ENCODE measurements at regions not wholly inside any gene's neighbourhood (a gene's known extent, or its start where the extent isn't known, plus 50 kb on each side); places are given as distances from the start of the nearest gene placed in this dataset.
"Not testable (repeated sequence)": the region's sequence is repeated elsewhere in the genome, so short reads cannot be mapped to it uniquely, and the experiment has no call there.

DNA sequence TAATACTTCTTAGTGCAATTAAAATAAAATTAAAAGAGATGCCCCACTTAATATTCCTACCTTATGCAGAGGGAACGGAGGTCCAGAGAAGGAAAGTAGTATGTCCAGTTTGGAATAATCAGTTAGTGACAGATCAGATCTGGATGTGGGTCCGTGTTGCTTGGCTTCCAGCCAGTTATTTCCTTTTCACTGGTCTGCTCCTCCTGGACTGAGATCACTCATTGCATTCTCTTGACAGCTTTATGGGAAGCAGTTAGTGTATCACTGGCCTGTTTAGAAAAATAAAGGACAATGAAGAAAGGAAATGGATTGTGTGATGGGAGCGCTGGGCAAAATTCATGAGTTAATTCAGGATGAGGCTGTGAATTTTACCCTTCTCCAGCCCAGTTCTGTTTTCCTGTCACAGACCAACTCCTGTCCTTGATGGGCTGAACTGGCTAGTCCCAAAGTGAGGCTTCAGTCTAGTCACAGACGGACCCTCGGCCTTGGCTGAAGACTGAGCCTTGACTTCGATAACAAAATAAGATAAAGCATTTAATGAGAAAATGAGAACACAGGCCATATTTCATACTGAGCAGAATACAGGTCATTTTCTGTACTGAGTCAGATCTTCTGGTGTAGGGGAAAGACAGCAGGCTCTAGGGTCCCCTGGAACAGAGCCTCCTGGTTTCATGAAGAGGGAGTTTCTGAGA, 85.2 kb upstream of the TRABD2B start:
- DNase-seq: no peak

DNA sequence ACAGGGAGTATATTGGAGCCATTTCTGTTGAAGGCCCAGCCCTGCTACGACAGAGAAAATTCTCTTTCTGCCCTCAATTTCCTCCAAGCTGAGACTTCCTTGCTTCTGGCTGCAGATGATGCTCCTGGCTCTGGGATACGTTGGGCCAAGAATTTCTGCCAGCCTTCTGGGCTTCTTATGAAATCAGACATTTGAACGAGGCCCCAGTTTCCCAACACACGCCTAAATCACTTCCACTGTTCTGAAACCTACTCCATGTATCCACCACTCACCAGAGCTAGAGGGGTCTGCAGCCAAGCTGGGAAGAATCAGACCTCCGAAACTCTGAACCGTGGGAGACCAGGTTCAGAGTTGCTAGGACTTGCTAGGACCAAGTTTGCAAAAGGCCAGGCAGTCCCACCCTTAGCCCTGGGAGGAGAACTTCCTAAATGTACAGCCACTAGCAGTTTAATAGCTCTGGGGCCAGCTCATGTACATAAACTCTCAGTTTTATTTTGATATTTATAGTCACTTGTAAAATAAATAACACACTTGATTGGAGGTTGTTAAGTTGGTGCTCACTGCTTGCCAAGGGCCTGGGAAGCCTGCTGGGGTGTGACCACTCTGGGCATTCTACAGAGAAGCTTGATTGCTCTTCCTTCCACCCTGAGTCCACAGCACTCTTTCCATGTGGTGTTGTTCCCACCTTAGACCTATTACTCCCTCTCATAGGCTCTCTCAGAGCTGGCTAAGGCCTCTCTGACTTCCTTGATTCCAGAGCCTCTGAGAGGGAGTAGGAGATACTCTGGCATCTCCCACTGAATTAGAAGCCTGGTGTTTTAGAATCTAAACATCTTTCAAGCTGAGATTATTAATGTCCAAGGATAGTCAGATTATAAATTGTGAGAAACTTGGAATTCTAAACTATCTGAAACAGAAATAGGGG, 83.4 kb upstream of the TRABD2B start:
- DNase-seq: no peak

DNA sequence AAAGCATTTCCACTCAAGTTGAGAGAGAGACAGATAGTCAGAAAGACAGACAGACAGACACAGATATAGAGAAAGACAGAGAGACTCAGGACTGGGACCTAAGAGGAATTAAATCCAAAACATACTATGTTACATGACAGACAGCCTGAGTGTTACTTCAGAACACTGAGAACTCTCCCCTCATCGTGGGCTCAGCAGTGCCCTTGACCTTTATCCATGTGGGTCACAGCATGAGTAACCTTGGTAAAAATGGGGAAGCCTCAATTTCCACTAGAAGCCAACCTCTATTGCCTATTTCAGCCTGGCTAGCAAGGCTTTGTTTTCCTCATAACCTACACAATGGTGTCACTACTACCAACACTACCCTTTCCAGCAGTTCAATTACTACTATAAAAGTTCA, 81.9 kb upstream of the TRABD2B start:
- no peak for DNase-seq

DNA sequence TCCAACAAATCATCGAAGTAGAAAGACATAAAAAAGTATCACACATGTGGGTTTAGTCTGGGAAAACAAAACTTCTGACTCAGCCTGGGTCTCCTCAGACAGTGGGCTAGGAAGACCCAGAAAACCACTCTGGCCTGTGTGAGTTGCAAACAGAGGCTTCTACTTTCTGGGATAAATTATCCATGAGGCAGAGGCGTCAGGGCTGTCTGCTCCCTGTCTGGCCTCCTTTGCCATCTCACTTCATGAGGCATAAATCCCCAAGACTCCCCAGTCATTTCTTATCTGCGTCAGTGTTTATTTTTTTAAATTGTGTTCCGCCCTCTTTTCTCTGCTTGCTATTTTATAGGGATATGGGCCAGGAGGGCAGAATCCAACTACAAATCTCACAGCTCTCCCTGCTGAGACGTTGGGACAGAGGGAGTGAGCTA, 80.6 kb upstream of the TRABD2B start:
- DNase-seq: no peak

DNA sequence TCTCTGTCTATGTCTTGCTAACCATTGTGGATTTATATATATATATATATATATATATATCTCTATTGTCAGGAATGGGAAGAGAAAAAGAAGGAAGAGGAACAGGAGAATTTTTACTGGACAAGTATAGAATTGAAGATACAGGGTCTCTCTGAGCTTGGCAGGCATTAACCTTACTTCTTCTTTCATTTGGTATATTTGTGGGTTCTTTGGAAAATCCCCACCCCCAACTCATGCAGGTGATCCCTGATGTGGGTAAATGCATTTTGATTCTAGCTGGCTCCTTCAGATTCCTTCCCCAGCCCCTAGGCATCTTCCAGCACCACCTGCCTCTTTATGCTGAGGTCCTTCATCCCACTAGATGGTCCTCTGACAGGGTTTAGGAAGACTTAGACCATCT, 78.8 kb upstream of the TRABD2B start:
- DNase-seq: no peak

DNA sequence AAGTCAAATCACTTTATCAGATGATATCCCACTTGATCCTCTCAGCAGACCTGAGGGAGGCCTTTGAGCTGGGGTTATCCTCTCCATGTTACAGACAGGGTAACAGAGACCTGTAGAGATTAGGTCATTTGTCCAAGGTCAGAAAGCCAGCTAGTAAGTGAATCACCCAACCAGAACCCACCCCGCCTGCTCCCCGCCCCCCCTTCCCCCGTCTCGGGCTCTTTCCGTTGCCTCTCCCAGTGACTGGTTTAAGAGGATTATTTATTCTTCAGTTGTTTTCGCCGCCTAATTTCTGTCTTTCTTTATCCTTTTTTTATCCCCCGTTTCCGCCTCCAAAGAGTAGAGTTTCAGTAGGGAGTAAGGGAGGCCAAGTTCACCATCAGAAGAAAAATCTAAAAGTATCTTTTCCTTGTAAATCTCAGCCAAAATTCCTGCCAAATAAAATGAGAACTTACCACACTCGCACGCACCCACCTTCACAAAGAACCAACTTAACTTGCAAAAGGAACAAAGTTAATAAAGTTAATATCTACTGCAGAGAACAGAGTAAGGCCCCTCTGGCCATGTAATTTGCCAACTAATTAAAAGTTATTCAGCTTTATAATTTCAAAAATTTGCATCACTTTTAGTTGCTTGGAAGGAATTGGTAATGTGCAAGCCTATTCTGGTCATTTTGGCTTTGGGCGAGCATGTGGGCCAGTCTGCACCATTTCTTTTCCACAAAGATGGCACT, 76.8 kb upstream of the TRABD2B start:
- DNase-seq: no peak

DNA sequence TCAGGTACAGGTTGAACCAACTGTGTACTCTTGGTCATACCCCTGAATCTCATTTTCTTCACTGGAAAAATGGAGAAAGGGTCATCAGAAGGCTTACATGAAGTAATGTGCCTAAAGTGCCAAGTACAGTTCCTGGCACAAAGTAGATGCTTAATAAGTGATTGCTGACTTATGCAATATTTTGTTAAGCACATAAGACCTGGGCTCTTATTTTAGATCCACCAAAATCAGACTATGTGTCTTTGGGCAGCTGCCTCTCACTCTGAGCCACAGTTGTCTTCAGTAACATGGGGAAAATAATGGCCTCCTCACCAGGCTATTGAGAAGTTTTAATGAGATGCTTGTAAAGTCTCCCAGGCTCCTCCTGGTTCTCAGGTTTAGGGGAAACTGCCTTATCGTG, 74.3 kb upstream of the TRABD2B start:
- no peak for DNase-seq

DNA sequence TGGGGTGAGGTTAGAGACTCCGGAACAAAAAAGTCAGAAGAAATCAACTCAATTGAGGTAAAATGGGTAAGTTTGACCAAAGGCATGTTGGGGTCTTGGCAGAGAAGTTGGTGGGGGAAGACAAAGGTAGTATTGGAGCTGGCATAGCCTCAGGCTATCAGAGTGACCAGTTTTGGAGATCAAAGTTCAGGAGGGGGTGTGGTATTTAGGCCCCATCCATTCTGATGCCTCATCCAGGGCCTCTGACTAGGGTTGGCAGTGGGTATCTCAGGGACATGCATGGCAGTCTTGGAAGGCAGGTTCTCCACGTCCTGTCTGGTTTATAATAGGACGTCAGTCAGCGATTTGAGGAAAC, 73.2 kb upstream of the TRABD2B start:
- DNase-seq: no peak

DNA sequence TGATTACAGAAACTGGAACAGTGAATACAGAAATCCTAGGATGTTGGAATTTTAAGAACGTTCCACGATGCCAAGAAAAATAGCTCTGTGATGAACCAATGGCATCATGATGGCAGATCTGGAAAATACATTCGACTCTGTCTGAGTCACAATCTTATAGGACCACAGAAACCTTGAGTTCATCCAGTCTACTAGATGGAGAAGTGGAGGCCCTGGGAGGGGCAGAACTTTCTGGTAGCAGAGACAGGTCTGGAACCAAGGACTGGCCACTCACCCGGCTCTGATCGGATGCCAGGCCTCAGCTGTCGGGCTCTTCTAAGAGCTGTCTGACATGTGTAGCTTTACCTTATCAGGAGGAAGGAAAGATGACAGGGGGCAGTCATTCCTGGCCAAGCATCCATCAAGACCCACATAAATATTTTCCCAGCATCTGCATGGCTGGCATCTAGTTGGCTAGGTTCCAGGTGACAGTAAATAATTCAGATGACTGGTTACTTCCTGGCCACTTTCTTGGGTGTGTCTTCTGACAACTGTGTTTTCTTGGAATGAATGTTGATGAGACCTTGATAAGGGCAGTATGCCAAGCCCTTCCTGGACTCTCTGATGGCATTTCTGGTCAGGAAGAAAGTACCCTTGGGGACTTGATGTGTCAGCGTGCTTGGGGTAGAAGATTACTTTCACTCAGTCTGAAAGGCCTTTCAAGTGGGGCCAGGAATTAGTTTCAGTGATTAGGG, 72.6 kb upstream of the TRABD2B start:
- no peak for DNase-seq

DNA sequence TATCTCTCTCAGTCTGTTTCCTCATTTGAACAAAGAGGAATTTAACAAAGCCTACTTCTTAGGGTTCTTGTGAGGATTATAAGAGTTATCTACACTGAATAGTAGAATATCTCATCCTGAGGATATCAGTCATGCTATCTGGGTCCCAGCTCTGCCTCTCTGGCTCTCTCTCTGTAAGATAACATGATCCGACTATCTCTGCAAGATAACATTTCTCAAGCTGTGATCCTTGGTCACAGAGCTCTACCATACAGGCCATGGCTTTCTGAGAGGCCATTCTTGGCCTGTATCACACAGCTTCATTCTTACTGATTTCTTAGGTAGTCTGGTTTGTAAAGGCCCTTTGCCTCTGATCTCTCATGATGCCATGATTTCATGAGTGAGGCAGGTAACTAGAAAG, 71.0 kb upstream of the TRABD2B start:
- no peak for DNase-seq

DNA sequence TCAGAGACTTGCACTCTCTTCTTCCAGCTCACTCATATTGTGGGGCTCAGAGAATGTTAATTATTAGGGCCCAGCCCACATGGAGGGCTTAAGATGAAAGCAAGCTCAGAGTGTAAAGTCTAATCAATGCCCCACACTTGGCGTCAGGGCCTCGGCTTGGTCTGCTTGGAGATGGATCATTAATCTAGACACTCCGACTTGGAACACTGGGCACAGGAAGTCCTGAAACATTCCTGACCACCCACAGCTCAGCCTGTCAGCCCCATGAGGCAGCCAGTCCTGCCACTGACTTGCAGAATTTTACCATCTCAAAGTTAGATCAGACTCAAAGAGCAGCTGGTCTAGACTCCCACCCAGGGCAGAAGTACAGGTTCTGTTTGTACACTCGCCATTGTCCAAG, 69.8 kb upstream of the TRABD2B start:
- no peak for DNase-seq

DNA sequence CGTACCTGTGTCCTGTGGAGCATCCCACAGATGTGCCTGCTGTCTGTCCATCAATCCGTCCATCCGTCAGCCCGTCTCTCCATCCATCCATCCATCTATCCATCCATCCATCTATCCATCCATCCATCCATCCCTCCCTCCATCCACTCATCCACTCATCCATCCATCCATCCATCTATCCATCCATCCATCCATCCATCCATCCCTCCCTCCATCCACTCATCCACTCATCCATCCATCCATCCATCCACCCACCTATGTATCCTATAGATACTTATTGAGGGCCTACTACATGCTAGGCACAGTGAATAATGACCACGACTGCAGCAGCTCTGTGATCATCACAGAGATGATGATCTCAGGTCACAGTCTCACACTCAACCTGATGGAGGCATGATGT, 67.5 kb upstream of the TRABD2B start:
- DNase-seq: not testable (repeated sequence)

DNA sequence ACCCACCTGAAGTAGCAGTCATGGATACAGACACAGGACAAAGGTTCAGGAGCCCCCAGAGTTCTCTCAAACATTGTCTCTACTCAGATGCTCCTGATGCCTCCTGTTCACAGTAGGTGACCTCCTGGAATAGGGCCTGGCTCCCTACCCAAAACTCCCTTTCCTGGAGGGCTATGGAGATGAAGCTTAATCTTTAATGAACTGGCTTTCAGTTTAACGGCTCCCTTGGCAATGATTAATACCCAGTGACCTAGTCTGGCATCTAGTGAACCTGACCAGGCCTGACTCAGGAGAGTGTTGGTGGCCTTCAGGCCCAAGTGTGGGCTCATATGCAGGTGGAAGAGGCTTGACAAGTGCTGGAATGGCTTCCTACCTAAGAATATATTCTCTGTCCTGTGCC, 65.2 kb upstream of the TRABD2B start:
- no peak for DNase-seq

DNA sequence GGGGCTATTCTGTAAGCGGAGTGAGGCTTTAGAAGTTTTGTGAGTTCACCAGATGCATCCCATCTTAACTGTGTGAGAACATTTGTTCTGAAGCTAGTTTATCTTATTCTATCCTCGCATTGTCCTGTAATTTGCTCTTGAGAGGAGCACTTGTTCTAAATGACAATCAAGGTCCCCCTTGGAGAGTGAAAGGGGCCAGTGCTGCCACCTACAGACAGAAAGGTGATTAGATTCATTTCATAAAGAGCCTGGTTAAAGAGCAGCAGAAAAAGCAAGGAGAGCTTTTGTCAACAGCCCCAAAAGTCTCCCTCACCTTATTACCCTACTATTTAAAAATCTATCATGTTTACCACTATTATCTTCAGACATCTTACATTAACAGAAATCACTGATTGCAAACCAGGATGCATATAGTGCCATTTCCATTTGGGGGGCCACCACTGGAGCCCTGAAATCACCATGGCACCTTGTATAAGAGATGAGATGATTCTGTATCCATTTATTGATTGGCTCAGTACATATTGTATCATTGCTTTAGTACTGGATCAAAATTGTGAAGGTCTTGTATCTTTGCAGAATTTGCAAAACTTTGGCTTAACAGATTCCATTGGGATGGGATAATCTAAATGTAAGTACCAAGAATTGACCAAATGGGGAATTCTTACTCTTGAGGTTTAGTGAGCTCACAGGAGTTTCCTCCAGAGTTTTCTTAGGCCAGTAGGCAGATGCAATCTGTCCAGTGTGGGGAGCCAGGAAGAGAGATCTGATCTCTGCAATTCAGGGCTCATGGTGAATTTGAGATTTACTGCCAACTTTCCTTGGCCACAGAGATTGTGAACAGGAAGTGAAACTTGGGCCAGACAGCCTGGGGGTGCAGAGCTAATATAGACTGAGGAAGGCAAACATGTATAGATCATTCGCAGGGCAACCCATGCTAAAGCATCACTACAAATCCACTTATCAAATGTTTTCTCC, 64.3 kb upstream of the TRABD2B start:
- peak; percentile 6 for DNase-seq

DNA sequence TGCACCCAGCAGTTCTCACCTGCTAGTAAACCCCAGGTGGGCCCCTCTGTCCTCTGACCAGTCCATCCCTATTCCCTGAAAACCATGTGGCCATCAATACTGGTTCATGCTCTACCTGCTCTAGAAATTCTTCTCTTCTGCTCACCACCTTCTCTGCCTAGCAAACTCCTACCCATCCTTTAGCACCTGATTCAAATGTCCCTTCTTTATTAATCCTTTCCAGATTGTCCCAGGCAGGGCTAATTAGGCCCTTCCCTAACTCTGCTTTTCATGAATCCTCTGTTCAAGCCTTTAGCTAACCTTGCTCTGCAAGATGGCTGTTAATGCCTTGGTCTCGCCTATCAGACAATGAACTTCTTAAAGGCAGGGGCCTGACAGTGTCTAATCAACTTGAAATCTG, 62.1 kb upstream of the TRABD2B start:
- DNase-seq: no peak

DNA sequence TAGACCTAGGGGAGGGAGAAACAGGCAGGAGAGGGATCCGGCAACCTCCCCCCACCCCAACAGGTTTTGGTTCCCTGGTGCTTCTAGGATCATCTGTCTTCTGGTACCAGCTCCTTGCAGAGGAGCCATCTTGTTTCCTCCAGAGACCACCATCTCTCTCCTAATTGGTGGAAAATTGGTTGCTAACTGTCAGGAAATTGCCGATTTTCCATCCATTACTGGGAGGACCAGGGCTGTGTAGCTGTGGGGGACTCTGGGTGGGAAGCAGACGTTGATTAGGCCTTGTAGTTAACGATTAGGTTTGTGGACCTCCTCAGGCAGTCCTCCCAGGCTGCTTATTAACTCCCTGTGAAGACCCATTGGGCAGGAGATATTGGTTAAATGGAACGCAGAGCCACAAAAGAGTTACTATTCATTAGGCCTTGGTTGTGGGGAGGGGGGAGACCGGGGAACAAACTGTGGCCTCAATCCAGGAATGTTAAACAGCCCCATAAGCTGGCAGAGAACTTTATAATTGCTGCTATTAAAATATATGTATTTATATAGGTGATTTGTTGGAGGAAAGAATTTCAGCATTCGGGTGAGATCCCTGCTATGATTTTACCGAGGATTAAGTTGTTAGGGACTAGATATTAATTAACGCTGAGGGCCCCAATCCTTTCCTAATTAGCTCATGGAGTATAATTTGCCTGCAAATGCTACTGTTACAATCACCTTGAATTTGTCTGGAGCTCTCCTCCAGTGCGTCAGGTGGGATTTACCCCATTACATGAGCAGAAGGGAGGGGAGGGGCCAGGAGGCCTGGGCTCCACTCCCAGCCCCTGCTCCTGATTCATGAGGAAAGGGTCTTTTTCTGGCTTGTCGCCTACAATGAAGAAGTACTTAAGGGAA, 61.2 kb upstream of the TRABD2B start:
- DNase-seq: no peak

DNA sequence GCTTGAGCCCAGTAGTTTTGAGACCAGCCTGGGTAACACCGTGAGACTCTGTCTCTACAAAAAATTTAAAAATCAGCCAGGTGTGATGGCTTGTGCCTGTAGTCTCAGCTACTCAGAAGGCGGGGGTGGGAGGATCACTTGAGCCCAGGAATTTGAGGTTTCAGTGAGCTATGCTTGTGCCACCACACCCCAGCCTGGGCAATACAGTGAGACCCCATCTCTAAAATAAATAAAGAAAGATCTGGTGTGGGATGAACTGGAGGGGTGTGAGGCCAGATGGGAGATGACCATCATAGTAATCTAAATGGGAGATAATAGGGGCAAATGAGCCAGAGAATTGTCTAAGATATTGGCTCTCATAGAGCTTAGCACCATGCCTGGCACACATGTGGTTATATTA, 60.1 kb upstream of the TRABD2B start:
- no peak for DNase-seq

DNA sequence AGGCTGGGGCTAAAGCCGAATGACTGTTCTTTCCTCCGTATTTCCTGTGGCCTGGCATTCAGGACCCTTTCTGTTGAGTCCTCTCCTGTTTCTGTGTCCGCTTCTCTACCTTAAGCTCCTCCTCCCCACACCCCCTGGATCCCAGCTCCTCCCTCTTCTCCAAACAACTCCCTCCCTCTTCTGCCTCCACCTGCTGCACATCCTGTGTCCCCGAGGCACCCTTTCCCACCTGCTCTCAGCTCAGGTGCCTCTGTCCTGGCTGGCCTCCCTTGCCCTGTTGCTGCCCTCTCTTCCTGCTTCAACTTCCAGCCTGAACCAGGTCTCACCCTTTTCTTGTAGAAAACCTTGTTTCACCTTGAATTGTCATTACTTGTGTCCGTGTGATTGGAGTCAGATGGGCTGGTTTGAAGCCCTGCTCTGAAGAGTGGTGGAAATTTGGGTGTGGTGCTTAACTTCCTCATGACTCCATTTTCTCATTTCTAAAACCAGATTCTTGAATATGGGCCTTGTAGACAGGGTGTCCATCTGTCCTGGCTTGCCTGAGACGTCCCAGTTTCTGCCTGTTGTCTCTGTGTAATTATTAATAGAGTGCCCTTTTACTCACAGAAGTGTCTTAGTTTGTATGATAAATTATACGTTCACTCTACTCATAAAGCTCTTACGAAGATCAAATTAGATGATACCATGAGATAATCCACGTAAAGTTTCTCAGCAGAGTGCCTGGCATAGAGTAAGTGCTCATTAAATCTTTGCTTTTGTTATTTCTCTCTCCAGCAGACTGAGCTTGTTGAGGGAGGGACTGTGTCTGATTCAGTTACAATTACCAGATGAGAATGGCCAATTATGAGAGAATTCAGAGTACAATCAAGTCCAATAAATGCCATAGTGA, 58.9 kb upstream of the TRABD2B start:
- no peak for DNase-seq

DNA sequence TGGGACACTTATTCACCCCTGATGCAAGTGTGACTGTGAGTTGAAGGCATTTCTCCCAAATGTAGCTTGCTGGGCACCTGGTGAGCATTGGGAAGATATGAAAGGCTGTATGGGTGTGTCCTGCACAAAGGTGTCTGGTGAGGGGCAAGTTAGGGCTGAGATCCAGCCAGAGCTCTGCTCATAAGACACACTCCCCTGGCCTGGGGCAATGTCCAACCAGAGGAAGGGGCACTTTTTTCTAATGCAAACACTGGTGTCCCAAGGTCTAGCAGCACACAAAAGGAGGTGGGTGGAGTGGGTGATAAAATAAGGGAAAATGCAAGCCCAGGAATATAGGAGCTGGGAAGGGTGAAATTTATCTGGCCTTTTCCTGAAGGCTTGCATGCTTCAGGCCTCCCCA, 57.0 kb upstream of the TRABD2B start:
- no peak for DNase-seq

DNA sequence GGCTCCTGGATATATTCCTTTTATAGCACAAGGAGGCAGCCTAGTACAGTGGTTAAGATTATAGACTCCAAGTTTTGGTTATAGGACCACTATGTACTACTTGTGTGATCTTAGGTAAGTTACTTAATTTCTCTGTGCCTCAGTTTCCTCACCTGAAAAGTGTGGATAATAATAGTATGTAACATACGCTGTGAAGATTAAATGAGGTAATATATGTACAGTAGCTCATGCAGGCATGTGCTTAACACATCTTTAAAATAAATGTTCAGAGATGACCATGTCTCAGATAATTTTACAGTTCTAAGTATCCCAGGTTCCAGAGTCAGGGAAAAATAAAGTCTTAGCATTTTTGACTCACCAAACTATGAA, 55.7 kb upstream of the TRABD2B start:
- no peak for DNase-seq

Measured in NCI-H524 treated with DMSO at 0.1 percent for 48 hours (cell line).